ENCODE measurements at regions not wholly inside any gene's neighbourhood (a gene's known extent, or its start where the extent isn't known, plus 50 kb on each side); places are given as distances from the start of the nearest gene placed in this dataset.

GRCh38 chr13:74871369-74872070 lies 610.4 kb downstream of the TBC1D4 start:
- H3K9me3 ChIP-seq (ENCODE audit: control insufficient read depth, low read length) = no peaks in the 10 kb centered on the region
- no peak overlapping the region for H3K27ac ChIP-seq (ENCODE audit: low read depth, low read length, severe bottlenecking)

DNA sequence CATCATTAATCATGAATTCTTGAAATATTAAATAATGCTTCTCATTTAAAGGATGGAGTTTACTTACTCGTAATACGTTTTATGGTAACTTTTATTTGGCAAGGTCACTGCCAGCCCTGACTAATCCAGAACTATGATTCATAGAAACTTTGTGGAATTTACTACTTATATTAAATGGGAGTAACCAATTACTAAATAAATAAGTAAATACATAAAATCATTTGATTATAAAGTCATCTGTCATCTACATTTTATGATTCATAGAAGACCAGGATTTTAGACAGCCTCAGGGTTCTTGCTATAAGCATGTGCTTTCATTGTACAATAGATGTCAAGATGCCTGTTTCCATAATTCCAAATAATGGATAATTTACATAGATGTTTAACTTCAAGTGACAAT lies 611.1 kb downstream of the TBC1D4 start:
- no peaks in the 10 kb centered on the region for H3K9me3 ChIP-seq (ENCODE audit: control insufficient read depth, low read length)
- no peaks in the 10 kb centered on the region for H3K36me3 ChIP-seq (ENCODE audit: control insufficient read depth, insufficient read depth, low read length)
- H3K4me1 ChIP-seq (ENCODE audit: control insufficient read depth, insufficient read depth, low read length, poor library complexity, severe bottlenecking) = no peaks in the 10 kb centered on the region
- H3K4me3 ChIP-seq (ENCODE audit: extremely low read depth, insufficient read depth, low read length, poor library complexity, severe bottlenecking) = no peak overlapping the region
- H3K27ac ChIP-seq (ENCODE audit: low read depth, low read length, severe bottlenecking) = no peak overlapping the region
- WGBS, 2 experiments (ENCODE audit: insufficient coverage in 2 of 2) = no CpG with 5 or more reads among the region's 2 CpGs

More at GRCh38 chr13:74871369-74872070, 610.4 kb downstream of the TBC1D4 start:
- Histone ChIP-seq H3K4me3 (ENCODE audit: extremely low read depth, insufficient read depth, low read length, poor library complexity, severe bottlenecking) (no peak overlapping the region), H3K4me1 (ENCODE audit: control insufficient read depth, insufficient read depth, low read length, poor library complexity, severe bottlenecking) (no peaks in the 10 kb centered on the region), H3K36me3 (ENCODE audit: control insufficient read depth, insufficient read depth, low read length) (no peaks in the 10 kb centered on the region)

DNA sequence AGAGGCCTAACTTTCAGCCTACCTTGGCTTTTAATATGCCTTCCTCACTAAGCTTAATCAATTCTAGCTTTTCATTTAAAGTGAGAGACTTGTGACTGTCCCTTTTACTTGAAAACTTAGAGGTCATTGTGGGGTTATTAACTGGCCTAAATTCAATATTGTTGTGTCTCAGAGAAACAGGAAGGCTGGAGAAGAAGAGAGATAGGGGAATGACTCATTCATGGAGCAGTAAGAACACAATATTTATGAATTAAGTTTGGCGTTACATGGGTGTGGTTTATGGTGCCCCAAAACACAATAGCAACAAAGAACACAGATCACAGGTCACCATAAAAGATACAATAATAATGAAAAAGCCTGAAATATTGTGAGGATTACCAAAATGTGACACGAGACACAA lies 612.1 kb downstream of the TBC1D4 start:
- no peak overlapping the region for H3K27ac ChIP-seq (ENCODE audit: low read depth, low read length, severe bottlenecking)
- no peaks in the 10 kb centered on the region for H3K9me3 ChIP-seq (ENCODE audit: control insufficient read depth, low read length)
- no peaks in the 10 kb centered on the region for H3K4me1 ChIP-seq (ENCODE audit: control insufficient read depth, insufficient read depth, low read length, poor library complexity, severe bottlenecking)
- WGBS, 2 experiments (ENCODE audit: insufficient coverage in 2 of 2) = no CpG with 5 or more reads among the region's 2 CpGs
- H3K4me3 ChIP-seq (ENCODE audit: extremely low read depth, insufficient read depth, low read length, poor library complexity, severe bottlenecking) = no peak overlapping the region
- H3K36me3 ChIP-seq (ENCODE audit: control insufficient read depth, insufficient read depth, low read length) = no peaks in the 10 kb centered on the region

- no peaks in the 10 kb centered on the region for H3K9me3 ChIP-seq (ENCODE audit: control insufficient read depth, low read length)
- H3K4me1 ChIP-seq (ENCODE audit: control insufficient read depth, insufficient read depth, low read length, poor library complexity, severe bottlenecking) = no peaks in the 10 kb centered on the region
- no peak overlapping the region for H3K4me3 ChIP-seq (ENCODE audit: extremely low read depth, insufficient read depth, low read length, poor library complexity, severe bottlenecking)
- H3K36me3 ChIP-seq (ENCODE audit: control insufficient read depth, insufficient read depth, low read length) = no peaks in the 10 kb centered on the region
- no peak overlapping the region for H3K27ac ChIP-seq (ENCODE audit: low read depth, low read length, severe bottlenecking)
Observed at GRCh38 chr13:74868049-74868448, 613.9 kb downstream of the TBC1D4 start.

DNA sequence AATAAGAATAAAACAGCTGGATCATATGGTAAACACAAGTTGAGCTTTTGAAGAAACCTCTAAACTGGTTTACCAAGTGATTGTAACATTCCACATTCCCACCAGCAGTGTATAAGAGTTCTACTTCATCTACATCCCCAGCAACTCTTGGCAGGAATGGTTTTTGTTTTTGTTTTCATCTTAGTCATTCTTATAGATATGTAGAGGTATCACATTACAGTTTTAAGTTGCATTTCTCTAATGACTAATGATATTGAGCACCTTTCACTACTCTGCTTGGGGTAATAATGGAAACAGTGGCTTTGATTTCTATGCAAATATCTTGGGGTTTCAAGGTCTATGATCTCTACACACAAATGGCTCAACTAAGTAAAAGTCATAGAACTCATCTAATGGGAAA lies 614.5 kb downstream of the TBC1D4 start:
- Histone ChIP-seq H3K4me1 (ENCODE audit: control insufficient read depth, insufficient read depth, low read length, poor library complexity, severe bottlenecking) (no peaks in the 10 kb centered on the region), H3K27ac (ENCODE audit: low read depth, low read length, severe bottlenecking) (no peak overlapping the region), H3K4me3 (ENCODE audit: extremely low read depth, insufficient read depth, low read length, poor library complexity, severe bottlenecking) (no peak overlapping the region), H3K36me3 (ENCODE audit: control insufficient read depth, insufficient read depth, low read length) (no peaks in the 10 kb centered on the region), H3K9me3 (ENCODE audit: control insufficient read depth, low read length) (no peaks in the 10 kb centered on the region)

DNA sequence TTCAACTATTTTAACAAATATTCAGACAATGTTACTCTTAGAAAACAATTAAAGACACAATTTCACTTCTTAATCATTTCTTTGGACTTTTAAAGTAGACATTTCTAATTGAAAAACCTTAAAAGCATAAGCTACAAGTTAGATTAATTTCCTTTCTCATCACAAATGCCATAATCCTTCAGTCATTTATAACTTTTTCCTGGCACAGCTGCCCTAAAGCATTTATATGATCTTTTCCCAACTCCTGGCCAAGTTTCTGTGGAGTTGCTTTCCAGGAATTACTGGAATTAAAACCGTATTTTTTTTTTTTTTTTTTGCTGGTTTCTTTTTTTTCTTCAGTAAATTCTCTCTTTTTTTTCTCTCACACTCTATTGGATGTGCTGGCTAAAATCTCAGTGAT lies 615.9 kb downstream of the TBC1D4 start:
- H3K36me3 ChIP-seq (ENCODE audit: control insufficient read depth, insufficient read depth, low read length) = no peaks in the 10 kb centered on the region
- no peak overlapping the region for H3K27ac ChIP-seq (ENCODE audit: low read depth, low read length, severe bottlenecking)
- no peaks in the 10 kb centered on the region for H3K9me3 ChIP-seq (ENCODE audit: control insufficient read depth, low read length)
- no CpG with 5 or more reads among the region's 1 CpG for WGBS, 2 experiments (ENCODE audit: insufficient coverage in 2 of 2)
- no peaks in the 10 kb centered on the region for H3K4me1 ChIP-seq (ENCODE audit: control insufficient read depth, insufficient read depth, low read length, poor library complexity, severe bottlenecking)
- H3K4me3 ChIP-seq (ENCODE audit: extremely low read depth, insufficient read depth, low read length, poor library complexity, severe bottlenecking) = no peak overlapping the region

DNA sequence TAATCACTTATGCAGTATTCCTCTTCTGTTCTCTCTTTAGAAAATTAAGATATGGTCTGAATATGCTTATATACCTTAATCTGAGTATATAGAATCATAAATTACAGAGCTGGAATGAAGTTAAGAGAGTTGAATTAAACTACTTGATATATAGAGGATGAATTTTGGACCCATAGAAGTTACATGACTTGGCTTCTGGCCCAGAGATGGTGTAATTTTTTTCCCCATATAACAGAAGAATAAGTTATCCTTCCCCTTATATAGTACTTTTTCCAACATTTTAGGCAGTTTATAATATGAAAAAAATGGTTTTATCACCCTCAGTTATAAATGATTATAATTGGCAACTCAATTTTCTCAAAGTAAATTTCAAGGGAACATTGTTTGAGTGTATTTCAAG lies 616.3 kb downstream of the TBC1D4 start:
- H3K9me3 ChIP-seq (ENCODE audit: control insufficient read depth, low read length) = no peaks in the 10 kb centered on the region
- H3K4me1 ChIP-seq (ENCODE audit: control insufficient read depth, insufficient read depth, low read length, poor library complexity, severe bottlenecking) = no peaks in the 10 kb centered on the region

DNA sequence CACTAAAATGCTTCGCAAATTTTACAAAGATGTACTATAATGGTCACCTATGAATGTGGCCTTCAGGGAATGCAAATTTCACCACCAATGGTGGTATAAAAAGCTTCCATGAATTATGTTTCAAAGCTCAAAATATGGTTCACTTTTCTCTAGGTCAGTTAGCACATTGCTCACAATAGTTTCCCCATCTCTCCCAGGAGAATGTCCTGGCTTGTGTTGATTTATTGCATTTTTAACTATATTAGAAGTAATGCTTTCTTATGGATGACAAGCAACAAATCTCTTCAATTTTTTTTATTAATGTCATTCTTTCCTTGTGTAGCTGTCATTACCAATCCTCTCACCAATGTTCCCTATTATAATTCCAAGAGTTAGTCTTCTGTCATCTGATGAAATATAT lies 621.2 kb downstream of the TBC1D4 start:
- H3K4me3 ChIP-seq (ENCODE audit: extremely low read depth, insufficient read depth, low read length, poor library complexity, severe bottlenecking) = no peak overlapping the region
- H3K4me1 ChIP-seq (ENCODE audit: control insufficient read depth, insufficient read depth, low read length, poor library complexity, severe bottlenecking) = no peaks in the 10 kb centered on the region
- no peak overlapping the region for H3K27ac ChIP-seq (ENCODE audit: low read depth, low read length, severe bottlenecking)
- no peaks in the 10 kb centered on the region for H3K9me3 ChIP-seq (ENCODE audit: control insufficient read depth, low read length)
- 100% methylated on average over 1 of the region's 1 CpG; no CpG with 5 or more reads in 1 of the 2 experiments for WGBS, 2 experiments (ENCODE audit: insufficient coverage in 2 of 2)
- no peaks in the 10 kb centered on the region for H3K36me3 ChIP-seq (ENCODE audit: control insufficient read depth, insufficient read depth, low read length)

More for the DNA sequence above, 616.3 kb downstream of the TBC1D4 start:
- Histone ChIP-seq H3K27ac (ENCODE audit: low read depth, low read length, severe bottlenecking) (no peak overlapping the region), H3K36me3 (ENCODE audit: control insufficient read depth, insufficient read depth, low read length) (no peaks in the 10 kb centered on the region), H3K4me3 (ENCODE audit: extremely low read depth, insufficient read depth, low read length, poor library complexity, severe bottlenecking) (no peak overlapping the region)

DNA sequence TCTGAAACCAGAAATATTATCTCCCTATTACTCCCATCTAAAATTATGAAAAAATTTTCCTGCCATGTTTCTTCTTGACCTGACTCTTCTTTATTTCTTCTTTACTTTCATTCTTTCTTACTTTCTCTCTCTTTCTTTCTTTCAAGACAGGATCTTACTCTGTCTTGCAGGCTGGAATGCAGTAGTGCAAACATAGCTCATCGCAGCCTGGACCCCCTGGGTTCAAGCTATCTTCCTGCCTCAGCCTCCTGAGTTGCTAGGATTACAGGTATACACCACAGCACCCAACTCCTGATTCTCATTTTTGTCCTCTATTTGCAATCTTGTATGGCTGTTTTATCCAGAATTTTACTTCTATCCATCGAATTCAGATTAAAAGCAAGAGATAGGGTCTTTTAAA lies 631.1 kb downstream of the TBC1D4 start:
- peaks cover 4% of the 10 kb centered on the region for H3K9me3 ChIP-seq (ENCODE audit: control insufficient read depth, low read length)
- no peak overlapping the region for H3K4me3 ChIP-seq (ENCODE audit: extremely low read depth, insufficient read depth, low read length, poor library complexity, severe bottlenecking)
- no peak overlapping the region for H3K27ac ChIP-seq (ENCODE audit: low read depth, low read length, severe bottlenecking)
- WGBS, 2 experiments (ENCODE audit: insufficient coverage in 2 of 2) = 38 to 59% methylated on average over 1 to 2 of the region's 2 CpGs
- no peaks in the 10 kb centered on the region for H3K36me3 ChIP-seq (ENCODE audit: control insufficient read depth, insufficient read depth, low read length)
- no peaks in the 10 kb centered on the region for H3K4me1 ChIP-seq (ENCODE audit: control insufficient read depth, insufficient read depth, low read length, poor library complexity, severe bottlenecking)

DNA sequence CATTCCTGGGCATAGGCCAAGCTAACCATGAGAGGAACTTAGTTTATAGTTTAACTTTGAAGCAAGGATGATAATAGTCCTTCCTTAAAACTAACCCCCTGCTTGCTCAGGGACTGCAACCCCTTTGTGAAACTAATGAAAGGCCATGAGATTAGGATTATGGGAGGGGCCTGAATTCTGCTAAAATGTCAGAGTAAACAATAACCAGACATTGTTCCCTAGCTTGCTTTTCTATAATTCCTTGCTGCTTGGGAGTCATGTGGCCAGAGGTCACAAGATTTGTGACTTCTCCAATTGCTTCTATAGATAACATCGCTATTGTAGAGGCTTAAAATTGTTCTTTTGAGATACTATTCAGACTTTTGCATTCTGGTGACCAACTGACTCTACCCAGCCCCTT lies 634.0 kb downstream of the TBC1D4 start:
- no peak overlapping the region for H3K27ac ChIP-seq (ENCODE audit: low read depth, low read length, severe bottlenecking)
- no peaks in the 10 kb centered on the region for H3K36me3 ChIP-seq (ENCODE audit: control insufficient read depth, insufficient read depth, low read length)
- no peaks in the 10 kb centered on the region for H3K4me1 ChIP-seq (ENCODE audit: control insufficient read depth, insufficient read depth, low read length, poor library complexity, severe bottlenecking)
- no peak overlapping the region for H3K4me3 ChIP-seq (ENCODE audit: extremely low read depth, insufficient read depth, low read length, poor library complexity, severe bottlenecking)
- no CpG with 5 or more reads among the region's 1 CpG for WGBS, 2 experiments (ENCODE audit: insufficient coverage in 2 of 2)
- peaks cover 4% of the 10 kb centered on the region for H3K9me3 ChIP-seq (ENCODE audit: control insufficient read depth, low read length)

DNA sequence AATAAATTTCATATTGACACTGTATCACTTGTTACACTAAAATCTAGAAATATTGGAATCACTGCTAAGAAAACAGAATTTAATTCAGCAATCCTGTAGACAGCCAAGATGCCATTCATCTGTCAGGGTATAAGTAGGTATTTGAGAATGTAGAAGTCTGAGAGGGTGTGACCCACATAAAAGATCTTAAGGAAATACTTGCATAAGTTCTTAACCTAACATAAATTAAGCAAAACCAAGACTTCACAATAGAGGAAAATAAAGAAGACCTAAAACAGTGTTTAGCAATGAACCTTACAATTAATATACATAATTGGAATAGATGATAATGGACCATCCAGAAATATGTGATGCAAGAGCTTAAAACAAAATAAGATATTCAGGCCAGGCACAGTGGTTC lies 636.2 kb downstream of the TBC1D4 start:
- H3K36me3 ChIP-seq (ENCODE audit: control insufficient read depth, insufficient read depth, low read length) = no peaks in the 10 kb centered on the region
- no peak overlapping the region for H3K4me3 ChIP-seq (ENCODE audit: extremely low read depth, insufficient read depth, low read length, poor library complexity, severe bottlenecking)
- H3K27ac ChIP-seq (ENCODE audit: low read depth, low read length, severe bottlenecking) = no peak overlapping the region
- H3K4me1 ChIP-seq (ENCODE audit: control insufficient read depth, insufficient read depth, low read length, poor library complexity, severe bottlenecking) = no peaks in the 10 kb centered on the region
- peaks cover 4% of the 10 kb centered on the region for H3K9me3 ChIP-seq (ENCODE audit: control insufficient read depth, low read length)

Data from mesodermal cell (in vitro differentiated cells).